ENCODE measurements at regions not wholly inside any gene's neighbourhood (a gene's known extent, or its start where the extent isn't known, plus 50 kb on each side); places are given as distances from the start of the nearest gene placed in this dataset.

GRCh38 chr9:3682186-3682585, 156.4 kb upstream of the RFX3 start:
- no peak overlapping the region for H3K4me2 ChIP-seq
- TF ChIP-seq, protein P1, sequence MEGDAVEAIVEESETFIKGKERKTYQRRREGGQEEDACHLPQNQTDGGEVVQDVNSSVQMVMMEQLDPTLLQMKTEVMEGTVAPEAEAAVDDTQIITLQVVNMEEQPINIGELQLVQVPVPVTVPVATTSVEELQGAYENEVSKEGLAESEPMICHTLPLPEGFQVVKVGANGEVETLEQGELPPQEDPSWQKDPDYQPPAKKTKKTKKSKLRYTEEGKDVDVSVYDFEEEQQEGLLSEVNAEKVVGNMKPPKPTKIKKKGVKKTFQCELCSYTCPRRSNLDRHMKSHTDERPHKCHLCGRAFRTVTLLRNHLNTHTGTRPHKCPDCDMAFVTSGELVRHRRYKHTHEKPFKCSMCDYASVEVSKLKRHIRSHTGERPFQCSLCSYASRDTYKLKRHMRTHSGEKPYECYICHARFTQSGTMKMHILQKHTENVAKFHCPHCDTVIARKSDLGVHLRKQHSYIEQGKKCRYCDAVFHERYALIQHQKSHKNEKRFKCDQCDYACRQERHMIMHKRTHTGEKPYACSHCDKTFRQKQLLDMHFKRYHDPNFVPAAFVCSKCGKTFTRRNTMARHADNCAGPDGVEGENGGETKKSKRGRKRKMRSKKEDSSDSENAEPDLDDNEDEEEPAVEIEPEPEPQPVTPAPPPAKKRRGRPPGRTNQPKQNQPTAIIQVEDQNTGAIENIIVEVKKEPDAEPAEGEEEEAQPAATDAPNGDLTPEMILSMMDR (conservative IDR thresholded peaks at IDR 0.05) = no peak
- no peak for TF ChIP-seq EZH2 (IDR thresholded peaks at IDR 0.05; ENCODE audit: low read depth)
- H3F3A ChIP-seq (ENCODE audit: insufficient read depth, low read depth) = no peaks in the 10 kb centered on the region
- H3K4me3 ChIP-seq = no peak overlapping the region
- ChIA-PET POLR2A (ENCODE audit: unreplicated experiment) (no interaction called here), CTCF (no interaction called here)
- H3K27me3 ChIP-seq (ENCODE audit: insufficient read depth, low read depth) = no peaks in the 10 kb centered on the region
- intact Hi-C loops (cut with micrococcal nuclease; ENCODE audit: unreplicated experiment) = no loop called here
- no TSS peak for BruUV-seq (replicated peaks)
- no peak for DNase-seq
- no peaks in the 10 kb centered on the region for H4K20me1 ChIP-seq (ENCODE audit: insufficient read depth)
- H3K9me3 ChIP-seq (ENCODE audit: insufficient read depth, low read depth) = no peaks in the 10 kb centered on the region
- H3K9me2 ChIP-seq (ENCODE audit: insufficient read depth) = no peaks in the 10 kb centered on the region
- no peaks in the 10 kb centered on the region for H3K36me3 ChIP-seq (ENCODE audit: low read depth)
- H2AFZ ChIP-seq = no peak overlapping the region
- no peaks in the 10 kb centered on the region for H3K4me1 ChIP-seq (replicated peaks; ENCODE audit: insufficient read depth)
- no peaks in the 10 kb centered on the region for H3K79me2 ChIP-seq (ENCODE audit: low read depth)
- H3K27ac ChIP-seq = no peak overlapping the region

GRCh38 chr9:3677541-3677940, 151.7 kb upstream of the RFX3 start:
- H2AFZ ChIP-seq = no peak overlapping the region
- POLR2A ChIA-PET (ENCODE audit: unreplicated experiment) = no interaction called here
- DNase-seq = no peak
- no peaks in the 10 kb centered on the region for H3K36me3 ChIP-seq (ENCODE audit: low read depth)
- CTCF ChIA-PET = no interaction called here
- no peaks in the 10 kb centered on the region for H3K79me2 ChIP-seq (ENCODE audit: low read depth)
- H3K4me1 ChIP-seq (replicated peaks; ENCODE audit: insufficient read depth) = no peaks in the 10 kb centered on the region
- H3F3A ChIP-seq (ENCODE audit: insufficient read depth, low read depth) = no peaks in the 10 kb centered on the region
- H3K9me2 ChIP-seq (ENCODE audit: insufficient read depth) = no peaks in the 10 kb centered on the region
- no peaks in the 10 kb centered on the region for H4K20me1 ChIP-seq (ENCODE audit: insufficient read depth)
- H3K27me3 ChIP-seq (ENCODE audit: insufficient read depth, low read depth) = no peaks in the 10 kb centered on the region
- H3K9me3 ChIP-seq (ENCODE audit: insufficient read depth, low read depth) = no peaks in the 10 kb centered on the region
- BruUV-seq (replicated peaks) = no TSS peak
- intact Hi-C loops (cut with micrococcal nuclease; ENCODE audit: unreplicated experiment) = no loop called here
- no peak for TF ChIP-seq EZH2 (IDR thresholded peaks at IDR 0.05; ENCODE audit: low read depth)
- TF ChIP-seq, protein P1 (conservative IDR thresholded peaks at IDR 0.05) = no peak
- no peak overlapping the region for H3K27ac ChIP-seq
- H3K4me2 ChIP-seq = no peak overlapping the region
- no peak overlapping the region for H3K4me3 ChIP-seq

GRCh38 chr9:3676766-3677165, 151.0 kb upstream of the RFX3 start:
- no TSS peak for BruUV-seq (replicated peaks)

More at GRCh38 chr9:3676766-3677165, 151.0 kb upstream of the RFX3 start:
- POLR2A ChIA-PET (ENCODE audit: unreplicated experiment) = no interaction called here
- H3K27ac ChIP-seq = no peak overlapping the region
- no peak for DNase-seq
- no peaks in the 10 kb centered on the region for H3K4me1 ChIP-seq (replicated peaks; ENCODE audit: insufficient read depth)
- H3K9me2 ChIP-seq (ENCODE audit: insufficient read depth) = no peaks in the 10 kb centered on the region
- no peak overlapping the region for H2AFZ ChIP-seq
- no peaks in the 10 kb centered on the region for H3F3A ChIP-seq (ENCODE audit: insufficient read depth, low read depth)
- CTCF ChIA-PET = no interaction called here
- no peaks in the 10 kb centered on the region for H3K36me3 ChIP-seq (ENCODE audit: low read depth)
- no peak overlapping the region for H3K4me3 ChIP-seq
- intact Hi-C loops (cut with micrococcal nuclease; ENCODE audit: unreplicated experiment) = no loop called here
- H3K27me3 ChIP-seq (ENCODE audit: insufficient read depth, low read depth) = no peaks in the 10 kb centered on the region
- no peaks in the 10 kb centered on the region for H4K20me1 ChIP-seq (ENCODE audit: insufficient read depth)
- no peaks in the 10 kb centered on the region for H3K79me2 ChIP-seq (ENCODE audit: low read depth)
- H3K4me2 ChIP-seq = no peak overlapping the region
- H3K9me3 ChIP-seq (ENCODE audit: insufficient read depth, low read depth) = no peaks in the 10 kb centered on the region
- TF ChIP-seq, protein P1 (conservative IDR thresholded peaks at IDR 0.05) = no peak
- TF ChIP-seq EZH2 (IDR thresholded peaks at IDR 0.05; ENCODE audit: low read depth) = no peak

Measured in PC-9 (cell line).